ENCODE measurements at regions not wholly inside any gene's neighbourhood (a gene's known extent, or its start where the extent isn't known, plus 50 kb on each side); places are given as distances from the start of the nearest gene placed in this dataset.

- DNase-seq (ENCODE audit: low read depth), result no peak
These were observed 170.5 kb downstream of the AREG start for GRCh38 chr4:74615411-74615810.

DNA sequence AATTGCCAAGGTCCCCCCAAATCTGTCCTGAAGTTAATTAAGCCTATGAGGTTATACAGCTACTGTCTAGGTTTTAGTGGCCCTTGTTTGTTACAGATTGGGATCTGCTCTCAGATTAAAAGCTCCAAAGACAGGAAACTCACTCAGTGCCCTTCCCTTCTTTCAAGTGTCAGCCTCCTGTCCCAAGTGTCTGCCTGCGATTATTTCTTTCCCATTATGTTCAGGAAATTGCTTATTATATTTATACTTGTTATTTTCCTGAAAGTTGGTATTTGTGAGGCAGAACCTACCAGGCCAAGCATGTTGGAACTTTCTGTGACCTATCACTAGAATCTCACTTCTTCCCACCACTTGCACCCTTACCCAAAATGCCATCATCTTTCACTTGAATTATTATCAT is 173.2 kb downstream of the AREG start:
- DNase-seq (ENCODE audit: low read depth), result no peak

DNA sequence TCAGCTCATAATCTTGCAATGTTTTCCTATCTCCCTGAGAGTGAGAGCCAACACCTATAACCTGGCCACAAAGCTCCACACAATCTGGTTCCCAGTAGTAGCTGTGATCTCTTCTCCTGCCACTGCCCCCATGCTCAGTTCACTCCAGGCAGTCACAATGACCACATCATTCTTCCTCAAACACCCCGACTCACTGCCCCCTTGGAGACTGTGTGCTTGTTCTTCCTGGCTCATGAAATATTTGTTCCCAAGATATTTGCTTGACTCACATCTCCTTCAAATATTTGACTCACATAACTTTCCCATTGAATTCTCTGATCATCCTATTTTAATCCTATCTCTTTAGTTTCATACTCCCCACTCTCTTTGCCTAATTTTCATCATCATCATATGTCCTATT is 173.7 kb downstream of the AREG start:
- peak; percentile 71 for DNase-seq (ENCODE audit: low read depth)

DNA sequence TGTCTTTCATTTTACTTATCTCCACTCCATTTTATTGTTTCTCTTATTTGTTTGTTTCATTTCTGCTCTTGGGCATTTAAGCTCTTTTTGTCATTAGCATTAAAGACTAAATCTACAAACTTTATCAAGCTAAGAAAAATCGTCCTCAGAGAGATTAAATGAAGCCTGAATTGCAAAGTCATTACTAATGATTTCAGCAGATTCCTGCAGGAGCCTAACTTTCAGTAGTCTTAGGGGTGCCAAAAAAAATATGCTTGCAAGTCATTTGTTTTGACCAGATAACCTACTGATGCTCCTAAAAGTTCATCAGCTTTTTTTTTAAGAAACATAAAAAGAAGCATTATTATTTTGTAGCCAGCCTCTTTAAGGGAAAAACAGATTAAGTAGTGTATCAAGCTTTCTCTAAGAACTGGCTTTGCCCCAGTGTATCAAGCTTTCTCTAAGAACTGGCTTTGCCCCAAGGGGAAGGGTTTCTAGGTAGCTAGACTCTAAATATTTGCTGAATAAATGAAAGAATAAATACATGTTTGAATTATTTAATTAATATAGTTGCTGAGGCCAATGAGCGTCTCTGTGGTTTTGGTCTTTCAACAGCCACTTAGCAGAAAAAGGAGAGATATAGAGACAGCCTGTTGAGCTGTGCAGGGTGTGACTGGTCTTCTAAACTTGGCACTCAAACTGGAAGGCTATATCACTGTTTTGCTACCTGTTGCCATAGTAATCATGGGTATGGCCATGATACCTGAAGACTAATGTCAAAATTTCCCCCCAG is 174.2 kb downstream of the BTC start:
- DNase-seq (ENCODE audit: low read depth), result peak; percentile 83

DNA sequence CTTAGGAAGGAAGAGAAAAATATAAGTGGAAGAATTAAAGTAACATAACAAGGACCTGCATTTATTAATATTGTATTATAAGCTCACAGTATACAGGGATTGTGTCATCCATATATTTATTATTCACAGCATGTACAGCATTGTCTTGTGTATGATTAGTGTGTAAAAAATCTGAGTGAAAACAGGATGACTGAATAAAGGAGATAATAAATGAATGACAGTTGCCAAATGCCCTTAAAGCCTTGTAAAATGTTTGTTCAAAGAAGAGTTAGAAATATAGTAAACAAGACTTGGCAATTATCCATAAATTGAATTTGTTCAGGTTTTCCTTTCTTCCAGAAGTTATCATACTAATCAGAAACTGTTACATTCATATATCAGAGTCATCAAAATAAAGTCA is 172.7 kb downstream of the BTC start:
- DNase-seq (ENCODE audit: low read depth), result peak; percentile 28

- DNase-seq (ENCODE audit: low read depth), result peak; percentile 76
These were observed 171.3 kb downstream of the BTC start for GRCh38 chr4:74623041-74623440.

DNA sequence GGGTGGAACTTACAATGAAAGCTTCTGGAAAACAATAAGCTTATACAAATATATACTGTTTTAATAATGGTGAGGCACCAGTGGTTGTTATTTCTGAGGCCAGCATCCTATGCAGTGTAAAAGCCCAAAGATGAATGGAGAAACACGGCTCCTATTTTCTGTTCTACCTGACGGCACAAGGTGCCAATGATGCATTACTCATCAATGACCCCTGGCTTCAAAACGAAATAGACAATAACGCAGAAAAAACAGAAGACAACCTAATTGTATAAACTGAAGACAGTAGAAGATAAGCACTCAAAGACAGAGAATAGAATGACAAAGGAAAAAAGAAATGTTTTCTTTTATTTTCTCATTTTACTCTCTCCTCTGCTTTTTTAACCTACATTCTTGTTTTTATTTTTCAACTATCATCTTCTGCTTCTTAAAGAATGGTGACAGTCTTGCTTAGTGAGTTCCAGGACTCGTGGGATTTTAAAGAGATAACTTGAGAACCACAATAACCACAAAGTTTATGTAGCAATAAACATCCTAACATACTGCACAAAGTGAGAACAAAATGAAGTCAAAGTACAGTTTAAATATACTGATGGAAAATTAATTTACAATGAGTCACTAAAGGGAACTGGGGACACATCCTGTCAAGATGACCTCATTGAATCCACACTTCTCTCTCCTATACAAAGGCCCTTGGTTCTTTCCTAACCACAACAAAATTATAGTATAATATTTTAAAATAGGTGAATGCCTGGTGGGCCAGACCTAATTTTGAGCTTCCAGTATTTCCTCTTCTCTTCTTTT is 169.8 kb downstream of the BTC start:
- DNase-seq (ENCODE audit: low read depth), result peak; percentile 97

DNA sequence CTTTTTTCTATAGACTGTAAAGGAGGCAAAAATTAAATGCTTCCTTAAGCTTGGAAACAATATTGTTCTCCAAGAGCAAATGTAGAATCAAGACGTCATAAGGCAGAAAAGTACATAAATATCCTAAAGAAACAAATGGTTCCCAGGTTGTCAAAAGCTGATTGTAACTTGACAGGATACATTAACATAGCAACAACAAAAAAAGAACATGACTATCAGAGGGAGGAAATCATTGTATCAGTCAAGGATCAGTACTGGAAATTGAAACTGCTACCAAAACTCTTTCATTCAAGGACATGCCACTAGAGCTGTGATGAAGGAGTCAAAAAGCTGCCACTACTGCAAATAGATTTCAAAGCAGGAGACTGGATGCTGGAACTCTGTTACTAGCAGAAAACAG is 168.3 kb downstream of the BTC start:
- no peak for DNase-seq (ENCODE audit: low read depth)

- DNase-seq (ENCODE audit: low read depth), result no peak
These were observed 167.2 kb downstream of the BTC start for GRCh38 chr4:74627093-74627492.

DNA sequence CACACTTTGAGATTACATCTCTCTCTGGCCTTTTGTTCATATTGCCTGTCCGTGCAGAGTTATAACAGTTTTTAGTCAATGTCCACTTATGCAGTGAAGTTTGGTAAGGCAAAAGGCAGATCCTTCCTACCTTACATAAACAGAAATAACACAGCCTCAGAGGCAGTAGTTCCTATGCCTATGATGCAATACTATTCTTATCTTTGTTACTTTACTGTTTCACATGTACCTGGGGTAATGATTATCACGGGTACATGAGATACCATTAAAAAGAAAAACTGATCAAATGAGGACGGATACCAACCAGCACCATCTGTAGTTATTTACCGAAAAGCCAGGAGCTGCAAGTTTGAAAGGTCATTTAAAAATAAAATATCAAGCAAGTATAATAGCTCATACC is 166.8 kb downstream of the BTC start:
- DNase-seq (ENCODE audit: low read depth), result peak; percentile 30

GRCh38 chr4:74628852-74629620 is 165.3 kb downstream of the BTC start:
- DNase-seq (ENCODE audit: low read depth), result peak; percentile 34

- no peak for DNase-seq (ENCODE audit: low read depth)
These were observed 163.8 kb downstream of the BTC start for GRCh38 chr4:74630551-74630950.

DNA sequence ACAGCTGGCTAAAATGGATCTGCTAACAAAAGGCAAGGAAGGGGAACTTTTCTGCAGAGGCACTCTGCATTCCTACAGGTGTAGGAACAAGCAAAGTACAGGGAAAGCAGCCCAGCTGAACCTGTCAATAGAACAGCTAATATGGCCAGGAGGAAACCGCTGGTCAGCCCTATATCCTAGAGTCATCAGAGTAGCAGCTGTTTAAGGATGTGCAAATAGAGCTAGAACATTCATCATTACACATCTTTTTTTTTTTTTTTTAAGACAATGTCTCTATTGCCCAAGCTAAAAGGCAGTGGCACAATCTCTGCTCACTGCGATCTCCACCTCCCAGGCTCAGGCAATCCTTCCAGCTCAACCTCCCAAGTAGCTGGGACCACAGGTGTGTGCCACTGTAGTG is 163.0 kb downstream of the BTC start:
- peak; percentile 63 for DNase-seq (ENCODE audit: low read depth)

- DNase-seq (ENCODE audit: low read depth), result no peak
These were observed 162.3 kb downstream of the BTC start for GRCh38 chr4:74631988-74632387.

DNA sequence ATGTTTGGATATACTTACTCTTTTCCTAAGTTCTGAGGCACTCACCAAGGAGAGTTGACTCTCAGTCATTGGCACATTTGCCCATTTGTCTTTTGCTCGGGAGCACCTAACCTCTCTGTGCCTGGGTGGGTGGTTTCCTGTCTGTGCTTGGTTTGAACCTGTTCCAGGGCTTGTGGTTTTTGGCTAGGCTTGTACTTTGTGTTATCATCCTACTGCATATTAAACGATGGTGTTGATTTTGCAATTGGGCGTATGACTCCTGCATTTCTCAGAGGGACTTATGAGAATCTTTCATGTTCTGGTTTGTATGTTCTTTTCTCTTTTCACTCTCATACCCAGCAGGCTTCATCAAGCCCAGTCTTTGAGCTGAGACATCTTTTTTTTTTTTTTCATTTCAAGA is 161.7 kb downstream of the BTC start:
- peak; percentile 100 for DNase-seq (ENCODE audit: low read depth)

- DNase-seq (ENCODE audit: low read depth), result peak; percentile 29
These were observed 159.2 kb downstream of the BTC start for GRCh38 chr4:74635074-74635473.

GRCh38 chr4:74635490-74636123 is 158.7 kb downstream of the BTC start:
- DNase-seq (ENCODE audit: low read depth), result no peak

DNA sequence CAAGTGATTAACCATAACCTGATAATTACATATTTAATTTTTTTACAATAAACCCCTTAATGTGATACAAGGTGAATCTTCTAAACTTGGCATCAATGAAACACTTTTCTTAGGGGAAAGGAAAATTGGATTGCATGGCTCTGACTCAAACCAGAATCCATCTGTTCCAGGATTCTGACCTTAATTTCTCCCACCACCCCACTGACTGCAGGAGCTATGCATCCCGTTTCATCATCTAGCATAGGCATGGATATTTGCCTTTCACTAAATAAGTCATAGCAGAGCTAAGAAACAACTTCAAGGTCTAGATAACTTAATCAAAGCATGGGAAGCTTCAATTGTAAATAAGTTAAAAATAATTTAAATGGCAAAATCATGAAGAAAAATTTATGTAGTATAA is 156.3 kb downstream of the BTC start:
- DNase-seq (ENCODE audit: low read depth), result peak; percentile 28

- peak; percentile 45 for DNase-seq (ENCODE audit: low read depth)
These were observed 155.6 kb downstream of the BTC start for GRCh38 chr4:74638689-74639088.

GRCh38 chr4:74640111-74640903 is 154.0 kb downstream of the BTC start:
- DNase-seq (ENCODE audit: low read depth), result peak; percentile 92

- no peak for DNase-seq (ENCODE audit: low read depth)
These were observed 152.3 kb downstream of the BTC start for GRCh38 chr4:74642006-74642405.

Data from iris pigment epithelial cell (primary cell).